ENCODE measurements at regions not wholly inside any gene's neighbourhood (a gene's known extent, or its start where the extent isn't known, plus 50 kb on each side); places are given as distances from the start of the nearest gene placed in this dataset.

GRCh38 chr2:191625016-191625415 is 52.9 kb upstream of the NABP1 start:
- TF ChIP-seq CTCF (IDR thresholded peaks at IDR 0.05; ENCODE audit: low read length) (no peak), EZH2 (IDR thresholded peaks at IDR 0.05; ENCODE audit: borderline replicate concordance, low read length) (no peak)
